SK-N-SH (cell line): ENCODE measurements at regions not wholly inside any gene's neighbourhood (a gene's known extent, or its start where the extent isn't known, plus 50 kb on each side); places are given as distances from the start of the nearest gene placed in this dataset.

Experiments
- CTCF ChIA-PET: fragments of 300-600, 350-600 bp; formaldehyde crosslinking; extraction: SDS; loops from one replicate; lab custom pipeline; 2021; lab: Yijun Ruan, JAX
- POLR2A ChIA-PET: fragments of 350-600 bp; sonication (Branson Sonifier 250); formaldehyde crosslinking; extraction: SDS; loops from one replicate; lab custom pipeline; 2020; ENCODE audit warnings: antibody characterized with exemption, inconsistent platforms; lab: Yijun Ruan, JAX
- DNase-seq: peaks from one replicate; pipeline ENCODE4 v3.0.0; 2012
- H2AFZ ChIP-seq: fragments of 200-600 bp; sonication (generic); 2 replicates; pipeline ENCODE4 v1.8.1; 2016; ENCODE audit warnings: antibody characterized with exemption, mild to moderate bottlenecking, low read depth
- H3F3A ChIP-seq: fragments of 200-600 bp; sonication (generic); replicated peaks from 2 replicates; pipeline ENCODE3; 2016; ENCODE audit warnings: antibody characterized with exemption, mild to moderate bottlenecking; ENCODE audit not compliant: insufficient read depth
- H3K27ac ChIP-seq, 2 experiments: fragments of 200-500 bp in 1 of 2; fragments of 200-600 bp in 1 of 2; sonication (Bioruptor generic) in 1 of 2; sonication (generic), shearing (Covaris generic) in 1 of 2; 2 replicates each; pipeline versions ENCODE4 v1.5.1 to v1.6.1; 2014 to 2016; ENCODE audit warnings: low read depth in 2 of 2, inconsistent platforms in 1 of 2, low read length in 1 of 2, mild to moderate bottlenecking in 1 of 2, mixed read lengths in 1 of 2
- H3K27me3 ChIP-seq: fragments of 200-600 bp; sonication (generic), shearing (Covaris generic); 2 replicates; pipeline ENCODE4 v1.6.1; 2016; ENCODE audit warnings: mixed run types; ENCODE audit not compliant: insufficient read depth
- H3K36me3 ChIP-seq, 2 experiments: fragments of 200-500 bp in 1 of 2; fragments of 200-600 bp in 1 of 2; sonication (Bioruptor generic) in 1 of 2; sonication (generic) in 1 of 2; replicated peaks in 1 of 2; 2 replicates each; pipeline versions ENCODE3 to v1.5.1; 2014 to 2016; ENCODE audit warnings: low read length in 1 of 2, mild to moderate bottlenecking in 1 of 2; ENCODE audit not compliant: insufficient read depth in 2 of 2, control insufficient read depth in 1 of 2
- H3K4me1 ChIP-seq, 2 experiments: fragments of 200-500 bp in 1 of 2; fragments of 200-600 bp in 1 of 2; sonication (Bioruptor generic) in 1 of 2; sonication (generic), shearing (Covaris generic) in 1 of 2; 2 replicates each; pipeline versions ENCODE4 v1.5.1 to v1.6.1; 2014 to 2016; ENCODE audit warnings: low read depth in 1 of 2, low read length in 1 of 2, mixed run types in 1 of 2; ENCODE audit not compliant: insufficient read depth in 2 of 2, control insufficient read depth in 1 of 2
- H3K4me2 ChIP-seq: fragments of 200-600 bp; sonication (generic), shearing (Covaris generic); 2 replicates; pipeline ENCODE4 v1.6.1; 2017; ENCODE audit warnings: mixed run types
- H3K4me3 ChIP-seq, 2 experiments: fragments of 200-500 bp in 1 of 2; fragments of 200-600 bp in 1 of 2; sonication (Bioruptor generic) in 1 of 2; sonication (generic), shearing (Covaris generic) in 1 of 2; 2 replicates each; pipeline versions ENCODE4 v1.5.1 to v1.8.1; 2014 to 2016; ENCODE audit warnings: low read depth in 2 of 2, inconsistent platforms in 1 of 2, low read length in 1 of 2, mild to moderate bottlenecking in 1 of 2, mixed read lengths in 1 of 2, moderate library complexity in 1 of 2
- H3K79me2 ChIP-seq: fragments of 200-600 bp; sonication (generic); 2 replicates; pipeline ENCODE4 v1.8.1; 2017; ENCODE audit warnings: mild to moderate bottlenecking; ENCODE audit not compliant: insufficient read depth
- H3K9ac ChIP-seq: fragments of 200-600 bp; sonication (generic); 2 replicates; pipeline ENCODE4 v1.6.1; 2017; ENCODE audit warnings: mixed run types
- H3K9me2 ChIP-seq: fragments of 200-600 bp; sonication (generic); 2 replicates; pipeline ENCODE4 v1.6.1; 2017; ENCODE audit warnings: mixed run types
- H3K9me3 ChIP-seq: fragments of 200-600 bp; sonication (generic); 2 replicates; pipeline ENCODE4 v1.6.1; 2017; ENCODE audit warnings: mixed run types, mild to moderate bottlenecking, moderate library complexity
- H4K20me1 ChIP-seq: fragments of 200-600 bp; sonication (generic); 2 replicates; pipeline ENCODE4 v1.6.1; 2017; ENCODE audit warnings: mild to moderate bottlenecking, mixed run types; ENCODE audit not compliant: insufficient read depth
- CHD2 ChIP-seq: fragments of 150-350 bp; IDR thresholded peaks from 2 replicates; pipeline ENCODE4 v1.6.1; 2018; ENCODE audit warnings: low read length; ENCODE audit not compliant: partially characterized antibody
- ELF1 ChIP-seq: IDR thresholded peaks from 2 replicates; pipeline ENCODE4 v1.4.0; 2012
- FOSL2 ChIP-seq: IDR thresholded peaks from 2 replicates; pipeline ENCODE4 v1.4.0; 2012; ENCODE audit warnings: low read depth, mild to moderate bottlenecking, moderate library complexity, borderline replicate concordance
- FOXM1 ChIP-seq: IDR thresholded peaks from 2 replicates; pipeline ENCODE4 v1.4.0; 2012; ENCODE audit warnings: low read depth, mild to moderate bottlenecking
- GABPA ChIP-seq: IDR thresholded peaks from 2 replicates; pipeline ENCODE4 v1.4.0; 2012; ENCODE audit warnings: low read depth, mild to moderate bottlenecking
- IRF3 ChIP-seq: fragments of 150-350 bp; IDR thresholded peaks from 2 replicates; pipeline ENCODE4 v1.6.1; 2016; ENCODE audit warnings: mild to moderate bottlenecking, low read depth, low read length
- JUND ChIP-seq: IDR thresholded peaks from 2 replicates; pipeline ENCODE4 v1.4.0; 2012
- MAX ChIP-seq: IDR thresholded peaks from 2 replicates; pipeline ENCODE4 v1.4.0; 2012; ENCODE audit warnings: low read depth
- MEF2A ChIP-seq: IDR thresholded peaks from 2 replicates; pipeline ENCODE4 v1.4.0; 2012; ENCODE audit warnings: low read depth, borderline replicate concordance
- NRF1 ChIP-seq: IDR thresholded peaks from 2 replicates; pipeline ENCODE4 v1.6.1; 2012; ENCODE audit warnings: low read depth, mild to moderate bottlenecking, low read length
- POLR2AphosphoS5 ChIP-seq: IDR thresholded peaks from 2 replicates; pipeline ENCODE4 v1.6.1; 2012; ENCODE audit warnings: low read depth, low read length
- REST ChIP-seq: IDR thresholded peaks from 2 replicates; pipeline ENCODE4 v1.6.1; 2012; ENCODE audit warnings: mild to moderate bottlenecking, low read depth, low read length, moderate library complexity
- RFX5 ChIP-seq: IDR thresholded peaks from 2 replicates; pipeline ENCODE4 v1.6.1; 2012; ENCODE audit warnings: mild to moderate bottlenecking, improper control_type of control experiment, low read length
- SMC3 ChIP-seq: IDR thresholded peaks from 2 replicates; pipeline ENCODE4 v1.6.1; 2012; ENCODE audit warnings: low read depth, low read length, improper control_type of control experiment
- USF1 ChIP-seq: IDR thresholded peaks from 2 replicates; pipeline ENCODE4 v1.4.0; 2012; ENCODE audit warnings: low read depth, borderline replicate concordance
- YY1 ChIP-seq: IDR thresholded peaks from 2 replicates; pipeline ENCODE4 v1.4.0; 2012; ENCODE audit warnings: low read depth, mild to moderate bottlenecking
- WGBS: methylation state at CpG from one replicate; pipeline ENCODE4 v1.1.6; 2017; ENCODE audit warnings: low lambda C conversion rate; 5-methylcytosine and 5-hydroxymethylcytosine counted together

- no peak overlapping the region for H3K4me3 ChIP-seq
- no peak overlapping the region for H2AFZ ChIP-seq
- no peak overlapping the region for H3K27ac ChIP-seq
- TF ChIP-seq USF1, result no peak
- no peak for TF ChIP-seq CHD2
- TF ChIP-seq GABPA, result no peak
- TF ChIP-seq JUND, result no peak
- TF ChIP-seq RFX5, result no peak
- TF ChIP-seq SMC3, result no peak
- no peak for TF ChIP-seq FOSL2
- no peak for TF ChIP-seq IRF3
- TF ChIP-seq REST, result no peak
- no peak for TF ChIP-seq NRF1
- no peak for TF ChIP-seq FOXM1
- TF ChIP-seq MEF2A, result no peak
- no peak for TF ChIP-seq POLR2AphosphoS5
- TF ChIP-seq YY1, result no peak
- no peak for TF ChIP-seq ELF1
- no peak for TF ChIP-seq MAX
- H3K27me3 ChIP-seq, result peaks cover 4% of the 10 kb centered on the region; the same call in 1 of the 2 replicates
- H3K9me3 ChIP-seq, result no peaks in the 10 kb centered on the region
- no peaks in the 10 kb centered on the region; a peak in 1 of 4 replicates for H3K4me1 ChIP-seq
- H3K79me2 ChIP-seq, result no peaks in the 10 kb centered on the region
- 0% methylated on average over 1 of the region's 1 CpG for WGBS
- DNase-seq, result no peak
- H3F3A ChIP-seq, result no peaks in the 10 kb centered on the region
- CTCF ChIA-PET, result no interaction called here
- H3K4me2 ChIP-seq, result no peak overlapping the region
- no peaks in the 10 kb centered on the region for H3K36me3 ChIP-seq
- POLR2A ChIA-PET, result no interaction called here
- H3K9me2 ChIP-seq, result no peaks in the 10 kb centered on the region
- no peak overlapping the region for H3K9ac ChIP-seq
- no peaks in the 10 kb centered on the region for H4K20me1 ChIP-seq
Observed at GRCh38 chr3:187522890-187523289, 147.3 kb downstream of the SST start.
